Neural cell (in vitro differentiated cells): ENCODE measurements at regions not wholly inside any gene's neighbourhood (a gene's known extent, or its start where the extent isn't known, plus 50 kb on each side); places are given as distances from the start of the nearest gene placed in this dataset.

Source experiments
- EP300 ChIP-seq: fragments of 450-650 bp; conservative IDR thresholded peaks from 2 replicates; pipeline ENCODE4 v1.6.1; 2014; ENCODE audit warnings: antibody characterized with exemption, mild to moderate bottlenecking, moderate library complexity; ENCODE audit not compliant: poor library complexity, severe bottlenecking
- EZH2 ChIP-seq: fragments of 200-600, 300-800 bp; shearing (Covaris generic), sonication (generic); IDR thresholded peaks from 2 replicates; pipeline ENCODE4 v1.6.1; 2014; ENCODE audit warnings: antibody characterized with exemption, low read length, borderline replicate concordance, mild to moderate bottlenecking; ENCODE audit not compliant: insufficient read depth, poor library complexity, severe bottlenecking
- REST ChIP-seq: IDR thresholded peaks from 2 replicates; pipeline ENCODE4 v1.6.1; 2012; ENCODE audit warnings: borderline replicate concordance
- TF ChIP-seq, protein P1 (sequence below): fragments of 450-650 bp; IDR thresholded peaks from 2 replicates; pipeline ENCODE4 v1.5.1; 2014; ENCODE audit warnings: antibody characterized with exemption, mild to moderate bottlenecking, moderate library complexity; ENCODE audit not compliant: poor library complexity, severe bottlenecking

DNA sequence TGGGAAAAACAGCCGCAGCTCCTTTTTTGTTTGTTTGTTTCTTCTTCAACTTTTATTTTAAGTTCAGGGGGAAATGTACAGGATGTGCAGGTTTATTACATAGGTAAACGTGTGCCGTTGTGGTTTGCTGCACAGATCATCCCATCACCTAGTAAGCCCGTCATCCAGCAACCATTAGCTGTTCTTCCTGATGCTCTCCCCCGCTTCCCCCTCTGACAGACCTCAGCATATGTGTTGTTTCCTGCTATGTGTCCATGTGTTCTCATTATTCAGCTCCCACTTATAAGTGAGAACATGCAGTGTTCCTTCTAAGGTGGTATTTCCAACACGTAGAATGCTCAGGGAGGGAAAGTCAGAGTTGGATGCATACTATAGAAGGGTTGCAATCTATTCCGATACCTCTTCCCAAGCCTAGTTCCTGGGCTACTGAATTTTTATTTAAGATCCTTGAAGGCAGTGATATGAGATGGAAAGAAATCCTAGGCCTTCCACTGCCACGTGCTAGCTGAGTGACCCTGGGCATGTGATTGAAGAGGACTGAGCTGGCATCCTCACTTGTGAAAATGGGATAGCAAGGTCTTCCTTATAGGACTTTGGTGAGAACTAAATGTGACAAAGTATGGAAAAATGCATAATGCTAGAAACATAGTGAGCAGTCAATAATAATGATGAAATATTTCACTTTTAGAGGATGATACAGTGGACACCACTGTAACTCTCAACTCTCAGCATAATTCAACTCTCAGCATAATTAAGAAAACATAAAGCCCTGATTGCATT is 278.5 kb downstream of the REEP3 start:
- TF ChIP-seq EP300 (no peak), EZH2 (no peak), REST (no peak)
- TF ChIP-seq, protein P1, sequence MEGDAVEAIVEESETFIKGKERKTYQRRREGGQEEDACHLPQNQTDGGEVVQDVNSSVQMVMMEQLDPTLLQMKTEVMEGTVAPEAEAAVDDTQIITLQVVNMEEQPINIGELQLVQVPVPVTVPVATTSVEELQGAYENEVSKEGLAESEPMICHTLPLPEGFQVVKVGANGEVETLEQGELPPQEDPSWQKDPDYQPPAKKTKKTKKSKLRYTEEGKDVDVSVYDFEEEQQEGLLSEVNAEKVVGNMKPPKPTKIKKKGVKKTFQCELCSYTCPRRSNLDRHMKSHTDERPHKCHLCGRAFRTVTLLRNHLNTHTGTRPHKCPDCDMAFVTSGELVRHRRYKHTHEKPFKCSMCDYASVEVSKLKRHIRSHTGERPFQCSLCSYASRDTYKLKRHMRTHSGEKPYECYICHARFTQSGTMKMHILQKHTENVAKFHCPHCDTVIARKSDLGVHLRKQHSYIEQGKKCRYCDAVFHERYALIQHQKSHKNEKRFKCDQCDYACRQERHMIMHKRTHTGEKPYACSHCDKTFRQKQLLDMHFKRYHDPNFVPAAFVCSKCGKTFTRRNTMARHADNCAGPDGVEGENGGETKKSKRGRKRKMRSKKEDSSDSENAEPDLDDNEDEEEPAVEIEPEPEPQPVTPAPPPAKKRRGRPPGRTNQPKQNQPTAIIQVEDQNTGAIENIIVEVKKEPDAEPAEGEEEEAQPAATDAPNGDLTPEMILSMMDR, result no peak
